DOHH2 (cell line): ENCODE measurements at regions not wholly inside any gene's neighbourhood (a gene's known extent, or its start where the extent isn't known, plus 50 kb on each side); places are given as distances from the start of the nearest gene placed in this dataset.

Source experiments
- EZH2phosphoT487 ChIP-seq: fragments of 200-600 bp; sonication (generic); IDR thresholded peaks from 2 replicates; pipeline ENCODE4 v1.6.1; 2017; ENCODE audit warnings: borderline replicate concordance, mild to moderate bottlenecking, antibody characterized with exemption, low read length, moderate library complexity, mixed read lengths
- TF ChIP-seq, protein P1 (sequence below): fragments of 200-600 bp; sonication (generic); IDR thresholded peaks from one replicate; pipeline ENCODE4 v1.5.1; 2014; ENCODE audit warnings: antibody characterized with exemption, mild to moderate bottlenecking, low read depth, low read length; ENCODE audit not compliant: poor library complexity, severe bottlenecking

DNA sequence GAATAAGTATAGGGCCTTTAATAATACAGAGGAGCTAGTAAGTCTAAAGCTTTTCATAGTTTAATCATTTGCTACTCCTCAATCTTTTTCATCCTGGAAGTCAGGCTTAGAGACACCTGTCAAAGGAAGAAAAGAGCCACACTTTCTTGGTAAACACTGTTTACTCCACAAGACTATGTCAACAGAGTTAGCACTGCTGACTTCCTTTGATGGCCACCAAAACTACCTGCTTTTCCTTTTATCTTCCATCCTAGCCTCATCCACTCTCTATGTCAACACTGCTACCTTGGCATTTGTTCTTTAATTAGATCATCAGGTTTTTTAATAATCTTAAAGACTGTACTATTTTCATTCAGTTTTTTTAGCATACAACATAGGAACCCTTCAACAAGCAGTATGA, 106.2 kb downstream of the ELAPOR2 start:
- TF ChIP-seq, protein P1, sequence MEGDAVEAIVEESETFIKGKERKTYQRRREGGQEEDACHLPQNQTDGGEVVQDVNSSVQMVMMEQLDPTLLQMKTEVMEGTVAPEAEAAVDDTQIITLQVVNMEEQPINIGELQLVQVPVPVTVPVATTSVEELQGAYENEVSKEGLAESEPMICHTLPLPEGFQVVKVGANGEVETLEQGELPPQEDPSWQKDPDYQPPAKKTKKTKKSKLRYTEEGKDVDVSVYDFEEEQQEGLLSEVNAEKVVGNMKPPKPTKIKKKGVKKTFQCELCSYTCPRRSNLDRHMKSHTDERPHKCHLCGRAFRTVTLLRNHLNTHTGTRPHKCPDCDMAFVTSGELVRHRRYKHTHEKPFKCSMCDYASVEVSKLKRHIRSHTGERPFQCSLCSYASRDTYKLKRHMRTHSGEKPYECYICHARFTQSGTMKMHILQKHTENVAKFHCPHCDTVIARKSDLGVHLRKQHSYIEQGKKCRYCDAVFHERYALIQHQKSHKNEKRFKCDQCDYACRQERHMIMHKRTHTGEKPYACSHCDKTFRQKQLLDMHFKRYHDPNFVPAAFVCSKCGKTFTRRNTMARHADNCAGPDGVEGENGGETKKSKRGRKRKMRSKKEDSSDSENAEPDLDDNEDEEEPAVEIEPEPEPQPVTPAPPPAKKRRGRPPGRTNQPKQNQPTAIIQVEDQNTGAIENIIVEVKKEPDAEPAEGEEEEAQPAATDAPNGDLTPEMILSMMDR = no peak
- no peak for TF ChIP-seq EZH2phosphoT487
